ENCODE measurements at regions not wholly inside any gene's neighbourhood (a gene's known extent, or its start where the extent isn't known, plus 50 kb on each side); places are given as distances from the start of the nearest gene placed in this dataset.
"Not testable (repeated sequence)": the region's sequence is repeated elsewhere in the genome, so short reads cannot be mapped to it uniquely, and the experiment has no call there.

DNA sequence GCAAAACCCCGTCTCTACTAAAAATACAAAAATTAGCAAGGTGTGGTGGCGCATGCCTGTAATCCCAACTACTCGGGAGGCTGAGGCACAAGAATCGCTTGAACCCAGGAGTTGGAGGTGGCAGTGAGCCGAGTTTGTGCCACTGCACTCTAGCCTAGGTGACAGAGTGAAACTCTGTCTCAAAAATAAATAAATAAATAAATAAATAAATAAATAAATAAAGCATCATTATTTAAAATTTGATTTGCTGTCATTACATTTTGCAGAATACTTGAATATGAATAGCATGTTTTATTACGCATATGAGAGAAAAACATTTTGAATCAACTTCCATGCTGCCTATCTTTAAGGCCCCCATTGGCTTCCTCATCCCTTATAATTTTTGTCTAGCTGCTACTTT is 53.4 kb upstream of the MED14 start:
- in situ Hi-C loops (cut with MboI; ENCODE audit: low pct_unique_long_range_greater_than_20kb, low sequenced_read_pairs): loop anchor here (25.0 kb wide), 1 partner anchor 126 kb away; no protein-coding TSS in a partner anchor
- DNase-seq: not testable (repeated sequence)

- in situ Hi-C loops (cut with MboI; ENCODE audit: low pct_unique_long_range_greater_than_20kb, low sequenced_read_pairs): loop anchor here (25.0 kb wide), 1 partner anchor 130 kb away; no protein-coding TSS in a partner anchor
- no peak for DNase-seq
Measured at GRCh38 chrX:40792433-40792832, 57.1 kb upstream of the MED14 start.

- in situ Hi-C loops (cut with MboI; ENCODE audit: low pct_unique_long_range_greater_than_20kb, low sequenced_read_pairs): loop anchor here (25.0 kb wide), 1 partner anchor 132 kb away; no protein-coding TSS in a partner anchor
- not testable (repeated sequence) for DNase-seq
Measured at GRCh38 chrX:40794829-40795130, 59.4 kb upstream of the MED14 start.

DNA sequence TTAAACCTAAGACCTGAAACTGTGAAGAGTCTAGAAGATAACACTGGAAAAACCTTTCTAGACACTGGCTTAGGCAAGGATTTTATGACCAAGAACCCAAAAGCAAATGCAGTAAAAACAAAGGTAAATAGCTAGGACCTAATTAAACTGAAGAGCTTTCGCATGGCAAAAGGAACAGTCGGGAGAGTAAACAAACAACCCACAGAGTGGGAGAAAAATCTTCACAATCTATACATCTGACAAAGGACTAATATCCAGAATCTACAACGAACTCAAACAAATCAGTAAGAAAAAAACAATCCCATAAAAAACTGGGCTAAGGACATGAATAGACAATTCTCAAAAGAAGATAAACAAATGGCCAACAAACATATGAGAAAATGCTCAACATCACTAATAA is 64.4 kb upstream of the MED14 start:
- in situ Hi-C loops (cut with MboI; ENCODE audit: low pct_unique_long_range_greater_than_20kb, low sequenced_read_pairs): loop anchor here (25.0 kb wide), 1 partner anchor 137 kb away; no protein-coding TSS in a partner anchor
- not testable (repeated sequence) for DNase-seq

GRCh38 chrX:40805404-40805803 is 70.1 kb upstream of the MED14 start:
- in situ Hi-C loops (cut with MboI; ENCODE audit: low pct_unique_long_range_greater_than_20kb, low sequenced_read_pairs): no loop called here
- DNase-seq: no peak

DNA sequence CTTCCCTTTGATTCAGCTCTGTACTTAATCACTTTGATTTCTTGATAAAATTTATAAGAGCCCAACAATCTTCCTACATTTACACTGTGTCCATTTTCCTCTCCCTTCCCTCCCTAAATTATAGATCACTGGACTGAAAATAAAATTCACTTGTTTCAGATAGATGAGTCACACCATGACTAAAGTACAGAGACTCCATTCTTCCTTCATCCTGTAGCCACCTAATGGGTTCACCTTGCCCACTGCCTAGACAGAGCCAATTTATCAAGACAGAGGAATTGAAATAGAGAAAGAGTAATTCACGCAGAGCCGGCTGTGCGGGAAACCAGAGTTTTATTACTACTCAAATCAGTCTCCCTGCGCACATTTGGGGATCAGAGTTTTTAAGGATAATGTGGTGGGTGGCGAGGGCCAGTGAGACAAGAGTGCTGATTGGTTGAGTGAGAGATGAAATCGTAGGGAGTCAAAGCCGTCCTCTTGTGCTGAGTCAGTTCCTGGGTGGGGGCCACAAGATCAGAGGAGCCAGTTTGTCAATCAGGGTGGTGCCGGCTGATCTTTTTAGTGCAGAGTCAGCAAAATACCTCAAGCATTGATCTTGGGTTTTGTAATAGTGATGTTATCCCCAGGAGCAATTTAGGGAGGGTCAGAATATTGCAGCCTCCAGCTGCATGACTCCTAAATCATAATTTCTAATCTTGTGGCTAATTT is 71.3 kb upstream of the MED14 start:
- in situ Hi-C loops (cut with MboI; ENCODE audit: low pct_unique_long_range_greater_than_20kb, low sequenced_read_pairs): no loop called here
- no peak for DNase-seq

DNA sequence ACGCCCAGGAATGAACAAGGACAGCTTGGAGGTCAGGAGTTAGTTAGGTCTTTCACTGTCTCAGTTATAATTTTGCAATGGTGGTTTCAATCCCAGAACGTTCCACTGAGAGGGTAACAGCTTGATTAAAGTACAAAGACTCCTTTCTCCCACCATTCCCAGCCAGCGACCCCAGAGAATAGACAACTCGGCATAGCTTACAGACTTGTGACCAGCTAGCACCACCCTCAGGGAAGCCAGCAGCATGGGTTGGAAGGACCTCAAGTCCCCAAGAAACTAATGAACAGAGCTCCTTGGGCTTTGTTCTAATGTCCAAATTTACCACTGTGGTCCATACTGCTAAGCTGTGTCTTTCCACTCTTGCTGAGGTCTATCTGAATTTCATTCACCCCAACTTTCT is 72.0 kb upstream of the MED14 start:
- in situ Hi-C loops (cut with MboI; ENCODE audit: low pct_unique_long_range_greater_than_20kb, low sequenced_read_pairs): no loop called here
- DNase-seq: no peak

GRCh38 chrX:40808203-40808602 is 72.9 kb upstream of the MED14 start:
- in situ Hi-C loops (cut with MboI; ENCODE audit: low pct_unique_long_range_greater_than_20kb, low sequenced_read_pairs): no loop called here
- DNase-seq: no peak

DNA sequence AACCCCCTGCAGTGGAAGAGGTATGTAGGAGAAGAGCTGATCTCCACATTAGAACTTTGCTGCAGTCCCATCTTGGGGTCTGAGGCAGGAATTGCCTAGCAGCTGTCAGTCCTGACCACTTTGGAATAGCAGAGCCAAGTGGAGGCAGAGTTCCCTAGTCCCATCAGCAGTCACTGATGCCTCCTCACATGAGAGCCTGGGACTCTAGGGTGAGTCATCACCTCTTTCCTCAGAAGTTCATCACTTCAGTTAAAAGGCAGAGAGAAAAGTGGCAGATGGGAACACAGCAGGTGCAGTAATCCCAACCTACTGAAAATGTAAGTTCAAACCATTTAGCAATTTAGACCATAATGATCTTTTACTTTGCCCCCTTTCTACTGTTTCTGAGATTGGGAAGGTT is 73.9 kb upstream of the MED14 start:
- in situ Hi-C loops (cut with MboI; ENCODE audit: low pct_unique_long_range_greater_than_20kb, low sequenced_read_pairs): no loop called here

GRCh38 chrX:40815045-40815444 is 79.7 kb upstream of the MED14 start:
- in situ Hi-C loops (cut with MboI; ENCODE audit: low pct_unique_long_range_greater_than_20kb, low sequenced_read_pairs); DNase-seq: not testable (repeated sequence)

More for the DNA sequence above, 73.9 kb upstream of the MED14 start:
- DNase-seq: no peak

GRCh38 chrX:40816906-40817305 is 81.6 kb upstream of the MED14 start:
- no peak for DNase-seq
- in situ Hi-C loops (cut with MboI; ENCODE audit: low pct_unique_long_range_greater_than_20kb, low sequenced_read_pairs): no loop called here

DNA sequence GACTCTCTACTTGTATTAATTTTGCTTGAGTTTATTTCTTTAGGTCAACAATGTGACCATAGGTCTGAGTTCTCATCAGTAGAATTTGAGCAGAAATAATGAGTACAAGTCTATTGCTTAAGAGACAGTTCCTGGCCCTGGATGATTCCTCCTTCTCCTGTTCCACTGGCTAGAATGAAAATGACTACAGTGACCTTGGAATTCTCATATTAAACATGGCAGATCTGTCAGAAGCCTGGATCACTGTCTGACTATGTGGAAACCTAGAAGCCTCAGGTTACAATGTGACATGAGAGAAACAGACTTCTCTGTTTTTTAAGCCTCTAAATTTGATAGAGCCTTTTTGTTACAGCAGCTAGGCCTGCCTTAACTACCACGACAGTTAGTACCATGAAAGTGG is 82.9 kb upstream of the MED14 start:
- in situ Hi-C loops (cut with MboI; ENCODE audit: low pct_unique_long_range_greater_than_20kb, low sequenced_read_pairs): no loop called here
- DNase-seq: no peak

GRCh38 chrX:40821780-40822179 is 86.4 kb upstream of the MED14 start:
- no peak for DNase-seq
- in situ Hi-C loops (cut with MboI; ENCODE audit: low pct_unique_long_range_greater_than_20kb, low sequenced_read_pairs): no loop called here

GRCh38 chrX:40827331-40827730 is 92.0 kb upstream of the MED14 start:
- DNase-seq: no peak
- in situ Hi-C loops (cut with MboI; ENCODE audit: low pct_unique_long_range_greater_than_20kb, low sequenced_read_pairs): no loop called here

DNA sequence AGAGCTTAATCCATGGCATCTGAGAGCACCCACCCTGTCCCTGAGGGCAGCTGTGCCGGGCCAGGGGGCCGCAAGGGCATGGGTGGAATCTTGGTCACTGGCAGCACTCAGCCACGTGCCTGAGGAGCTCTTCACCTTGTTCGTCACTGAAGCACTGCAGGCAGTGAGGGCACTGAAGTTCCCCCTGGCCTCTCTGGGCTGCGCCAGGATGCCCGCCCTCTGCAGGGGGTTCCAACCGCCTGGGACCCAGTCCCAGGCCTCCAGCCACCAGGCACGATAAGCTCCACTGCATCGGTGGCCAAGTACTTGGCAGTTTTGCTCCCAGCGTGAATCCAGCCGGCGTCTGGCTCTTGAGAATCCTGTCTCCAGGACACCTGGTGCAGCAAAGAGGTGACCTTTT is 96.4 kb upstream of the MED14 start:
- in situ Hi-C loops (cut with MboI; ENCODE audit: low pct_unique_long_range_greater_than_20kb, low sequenced_read_pairs): no loop called here
- no peak for DNase-seq

GRCh38 chrX:40832723-40833122 is 97.4 kb upstream of the MED14 start:
- no peak for DNase-seq
- in situ Hi-C loops (cut with MboI; ENCODE audit: low pct_unique_long_range_greater_than_20kb, low sequenced_read_pairs): no loop called here

GRCh38 chrX:40834225-40834624 is 98.9 kb upstream of the MED14 start:
- in situ Hi-C loops (cut with MboI; ENCODE audit: low pct_unique_long_range_greater_than_20kb, low sequenced_read_pairs): no loop called here
- no peak for DNase-seq

- DNase-seq: no peak
- in situ Hi-C loops (cut with MboI; ENCODE audit: low pct_unique_long_range_greater_than_20kb, low sequenced_read_pairs): no loop called here
Measured at GRCh38 chrX:40835526-40835925, 100.2 kb upstream of the MED14 start.

- in situ Hi-C loops (cut with MboI; ENCODE audit: low pct_unique_long_range_greater_than_20kb, low sequenced_read_pairs): no loop called here
- DNase-seq: no peak
Measured at GRCh38 chrX:40843643-40844042, 108.3 kb upstream of the MED14 start.

DNA sequence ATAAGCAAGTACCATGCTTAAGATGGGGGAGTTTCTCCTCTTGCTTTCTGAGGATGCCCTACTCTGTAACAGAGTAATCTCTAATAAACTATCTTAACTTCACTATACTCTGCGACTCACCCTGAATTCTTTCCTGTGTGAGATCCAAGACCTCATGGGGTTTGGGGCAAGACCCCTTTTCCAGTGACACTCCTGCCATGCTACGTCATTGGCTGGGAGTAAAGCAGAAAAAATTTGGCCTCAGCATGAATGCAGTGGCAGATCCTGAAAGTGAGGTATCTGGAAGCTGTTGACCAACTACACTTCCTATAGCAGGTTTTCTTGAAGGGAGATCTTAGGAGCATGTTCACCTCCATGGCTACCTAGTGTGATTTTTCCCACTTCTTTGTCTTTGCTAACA is 109.1 kb upstream of the MED14 start:
- in situ Hi-C loops (cut with MboI; ENCODE audit: low pct_unique_long_range_greater_than_20kb, low sequenced_read_pairs): no loop called here
- DNase-seq: no peak

GRCh38 chrX:40845331-40845911 is 110.1 kb upstream of the MED14 start:
- in situ Hi-C loops (cut with MboI; ENCODE audit: low pct_unique_long_range_greater_than_20kb, low sequenced_read_pairs): no loop called here

More at GRCh38 chrX:40845331-40845911, 110.1 kb upstream of the MED14 start:
- no peak for DNase-seq
